AG08396 (cell line): ENCODE measurements at regions not wholly inside any gene's neighbourhood (a gene's known extent, or its start where the extent isn't known, plus 50 kb on each side); places are given as distances from the start of the nearest gene placed in this dataset.

Experiments used
- DNase-seq: peaks from one replicate; pipeline ENCODE4 v3.0.0; 2012; ENCODE audit warnings: low spot score, mixed read lengths

DNA sequence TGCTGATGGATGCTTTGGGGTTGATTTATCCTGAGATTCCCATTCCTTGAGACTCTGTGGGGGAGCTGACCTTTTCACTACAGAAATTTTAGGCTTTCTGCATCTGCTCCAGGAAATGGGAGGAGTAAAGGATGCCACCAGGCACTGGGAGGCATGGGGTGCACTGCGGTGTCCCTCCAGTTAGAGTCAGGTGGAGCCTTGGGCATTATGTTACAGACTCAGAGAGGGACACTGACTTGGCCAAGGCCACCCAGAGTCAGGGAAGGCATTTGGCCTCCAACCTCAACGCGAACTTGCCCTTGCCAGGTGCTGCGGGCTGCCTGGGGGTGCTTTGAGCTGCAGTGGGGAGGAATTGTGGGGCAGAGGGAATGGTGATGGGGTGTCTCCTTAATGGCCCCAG, 58.0 kb upstream of the TBX3 start:
- DNase-seq: no peak

DNA sequence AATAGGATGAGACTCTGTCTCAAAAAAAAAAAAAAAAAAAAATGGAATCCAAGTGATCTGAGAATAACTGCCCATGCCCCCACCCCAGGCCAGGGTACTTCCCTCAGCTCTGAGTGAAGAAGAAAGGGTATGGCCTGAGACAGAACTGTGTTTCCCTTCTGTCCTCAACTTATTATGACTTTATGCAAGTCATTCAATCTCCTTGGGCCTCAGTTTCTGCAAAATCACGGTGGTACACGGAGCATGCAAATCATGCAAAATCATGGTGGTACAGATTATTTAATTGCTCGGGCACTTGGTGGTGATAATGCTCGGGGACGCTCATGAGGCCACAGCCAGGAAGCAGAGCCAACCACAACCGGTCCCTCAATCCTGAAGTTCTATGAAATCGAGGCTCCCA, 56.5 kb upstream of the TBX3 start:
- no peak for DNase-seq

DNA sequence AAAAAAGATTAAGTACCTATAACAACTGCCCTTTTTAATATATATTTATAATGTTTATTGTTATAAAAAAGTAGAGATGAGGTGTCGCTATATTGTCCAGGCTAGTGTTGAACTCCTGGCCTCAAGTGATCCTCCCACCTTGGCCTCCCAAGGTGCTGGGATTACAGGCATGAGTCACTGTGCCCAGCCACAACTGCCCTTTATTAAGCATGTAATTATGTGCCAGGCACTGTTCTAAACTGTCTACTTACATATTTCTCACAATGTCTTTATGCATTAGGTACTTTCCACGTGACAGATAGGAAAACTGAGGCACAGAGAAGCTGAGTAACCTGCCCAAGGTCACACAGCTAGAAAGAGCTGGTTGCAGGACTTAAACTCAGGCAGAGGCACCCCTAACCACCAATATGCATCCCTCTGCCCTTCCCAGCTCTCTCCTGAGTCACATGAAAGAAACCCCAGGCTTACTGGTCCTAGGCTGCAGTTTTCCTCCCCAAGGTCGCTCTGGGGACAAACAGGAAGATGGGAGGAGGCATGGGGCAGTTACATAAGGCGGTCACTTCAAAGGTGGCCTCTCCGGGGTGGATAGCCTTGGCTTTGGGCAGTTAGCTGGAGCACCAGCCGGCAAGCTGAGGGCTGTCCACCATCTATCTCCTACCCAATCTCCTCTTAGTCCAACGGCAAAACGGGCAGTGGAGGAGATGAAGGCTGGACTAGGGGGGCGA, 54.6 kb upstream of the TBX3 start:
- DNase-seq: no peak

DNA sequence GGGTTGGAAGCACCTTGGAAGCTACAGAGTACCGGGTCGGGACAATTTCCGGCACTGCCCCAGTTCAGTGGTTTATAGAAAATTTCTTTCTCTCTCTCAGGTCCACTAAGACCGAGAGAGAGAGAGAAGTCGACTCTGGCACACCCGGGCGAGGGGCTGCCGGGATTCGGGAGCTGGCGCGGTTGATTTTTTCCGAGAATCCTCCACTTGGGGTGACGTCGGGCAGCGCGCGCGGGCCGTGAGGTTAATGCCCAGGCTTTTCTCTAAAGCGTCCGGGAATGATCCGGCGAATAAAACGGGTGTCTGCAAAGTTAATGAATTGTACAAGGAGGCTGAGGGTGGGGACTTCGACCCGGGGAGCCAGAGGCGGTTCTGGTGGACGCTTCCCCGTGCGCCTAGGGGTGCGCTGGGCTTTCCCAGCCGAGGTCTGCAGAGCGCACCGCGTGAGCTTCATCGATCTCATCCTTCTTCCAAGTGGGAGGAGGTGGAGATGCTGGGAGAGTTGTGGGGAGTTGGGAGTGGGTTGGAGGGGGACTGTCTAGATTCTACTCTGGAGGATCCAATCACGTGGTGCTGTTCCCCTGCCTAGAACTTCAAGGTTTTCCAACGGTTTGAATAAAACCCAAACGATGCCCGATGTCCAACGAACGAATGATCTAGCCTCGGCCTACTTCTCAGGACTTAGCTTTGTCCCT, 51.9 kb upstream of the TBX3 start:
- no peak for DNase-seq

DNA sequence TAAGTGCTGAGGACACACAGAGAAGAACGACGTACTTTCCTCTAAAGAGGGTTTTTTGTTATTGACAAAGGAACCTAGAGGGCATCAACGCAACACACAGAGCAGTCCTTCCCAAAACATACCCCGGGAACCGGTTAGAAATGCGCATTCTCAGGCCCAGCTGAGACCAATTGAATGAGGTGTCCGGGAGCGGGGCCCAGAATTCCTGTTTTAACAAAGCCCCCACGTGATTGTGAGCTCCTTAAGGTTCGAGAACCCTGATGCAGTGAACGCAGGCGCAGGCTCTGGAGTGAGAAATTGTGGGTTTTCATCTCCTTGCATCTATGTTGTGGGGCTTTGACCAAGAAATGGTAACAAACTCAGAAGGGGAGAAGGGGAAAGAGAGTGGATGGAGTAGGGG, 51.0 kb upstream of the TBX3 start:
- DNase-seq: no peak

DNA sequence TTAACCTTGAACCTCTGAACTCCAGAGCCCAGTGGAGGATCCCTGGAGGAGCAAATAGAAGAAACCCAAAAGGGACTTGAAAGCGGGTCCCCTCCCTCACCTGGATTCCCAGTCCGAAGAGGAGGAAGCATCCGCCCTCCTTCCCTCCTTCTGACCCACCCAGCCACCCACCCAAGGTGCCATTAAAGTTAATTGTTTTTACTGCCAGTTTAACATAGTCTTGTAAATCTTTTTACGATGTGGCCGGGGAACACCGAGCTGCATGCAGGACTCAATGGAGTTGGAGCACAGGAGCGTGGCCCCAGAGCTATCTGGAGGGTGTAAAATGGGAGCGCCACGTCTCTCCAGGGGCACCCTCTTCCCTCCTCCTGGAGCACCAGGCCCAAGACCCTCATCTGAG, 49.9 kb upstream of the TBX3 start:
- no peak for DNase-seq
